ENCODE measurements at regions not wholly inside any gene's neighbourhood (a gene's known extent, or its start where the extent isn't known, plus 50 kb on each side); places are given as distances from the start of the nearest gene placed in this dataset.

DNA sequence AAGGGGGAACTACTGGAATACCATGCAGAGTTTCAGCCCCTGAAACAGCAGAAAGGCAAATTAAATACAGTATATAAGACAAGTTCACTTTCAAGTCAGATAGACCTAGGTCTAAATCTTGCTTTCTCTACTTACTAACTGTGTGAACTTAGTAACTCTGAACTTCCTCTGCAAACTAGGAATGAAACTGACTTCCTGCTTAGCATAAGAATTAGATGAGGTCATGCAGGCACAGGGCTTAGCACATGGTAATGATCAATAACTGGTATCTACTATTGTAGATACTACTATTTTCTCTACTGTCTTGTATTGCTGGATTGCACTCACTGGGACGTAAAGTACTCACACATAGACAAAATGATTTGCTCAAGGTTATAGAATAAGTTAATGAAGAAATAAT lies 51.5 kb upstream of the MTNR1B start:
- no peak for TF ChIP-seq CTCF (IDR thresholded peaks at IDR 0.05)
- TF ChIP-seq EP300 (IDR thresholded peaks at IDR 0.05; ENCODE audit: low read depth) = no peak

All from transverse colon (tissue), 3 donors.